AG10803 (cell line): ENCODE measurements at regions not wholly inside any gene's neighbourhood (a gene's known extent, or its start where the extent isn't known, plus 50 kb on each side); places are given as distances from the start of the nearest gene placed in this dataset.

ENCODE experiments used
- DNase-seq: peaks from one replicate; pipeline ENCODE4 v3.0.0; 2010; ENCODE audit warnings: low read depth
- H3K4me3 ChIP-seq: 2 replicates; pipeline ENCODE4 v1.5.1; 2011; ENCODE audit warnings: mild to moderate bottlenecking, low read length, control low read depth
- TF ChIP-seq, protein P1 (sequence below): conservative IDR thresholded peaks from 2 replicates; pipeline ENCODE4 v1.5.1; 2011; ENCODE audit warnings: mild to moderate bottlenecking, low read length, control low read depth, inconsistent platforms

- DNase-seq: no peak
Measured at GRCh38 chr12:34598851-34599529, 576.7 kb downstream of the ALG10 start.

GRCh38 chr12:34599530-34600513 is 577.5 kb downstream of the ALG10 start:
- TF ChIP-seq, protein P1, sequence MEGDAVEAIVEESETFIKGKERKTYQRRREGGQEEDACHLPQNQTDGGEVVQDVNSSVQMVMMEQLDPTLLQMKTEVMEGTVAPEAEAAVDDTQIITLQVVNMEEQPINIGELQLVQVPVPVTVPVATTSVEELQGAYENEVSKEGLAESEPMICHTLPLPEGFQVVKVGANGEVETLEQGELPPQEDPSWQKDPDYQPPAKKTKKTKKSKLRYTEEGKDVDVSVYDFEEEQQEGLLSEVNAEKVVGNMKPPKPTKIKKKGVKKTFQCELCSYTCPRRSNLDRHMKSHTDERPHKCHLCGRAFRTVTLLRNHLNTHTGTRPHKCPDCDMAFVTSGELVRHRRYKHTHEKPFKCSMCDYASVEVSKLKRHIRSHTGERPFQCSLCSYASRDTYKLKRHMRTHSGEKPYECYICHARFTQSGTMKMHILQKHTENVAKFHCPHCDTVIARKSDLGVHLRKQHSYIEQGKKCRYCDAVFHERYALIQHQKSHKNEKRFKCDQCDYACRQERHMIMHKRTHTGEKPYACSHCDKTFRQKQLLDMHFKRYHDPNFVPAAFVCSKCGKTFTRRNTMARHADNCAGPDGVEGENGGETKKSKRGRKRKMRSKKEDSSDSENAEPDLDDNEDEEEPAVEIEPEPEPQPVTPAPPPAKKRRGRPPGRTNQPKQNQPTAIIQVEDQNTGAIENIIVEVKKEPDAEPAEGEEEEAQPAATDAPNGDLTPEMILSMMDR: no peak
- no peak overlapping the region for H3K4me3 ChIP-seq
- DNase-seq: no peak

More at GRCh38 chr12:34598851-34599529, 576.7 kb downstream of the ALG10 start:
- TF ChIP-seq, protein P1: no peak
- no peak overlapping the region for H3K4me3 ChIP-seq

DNA sequence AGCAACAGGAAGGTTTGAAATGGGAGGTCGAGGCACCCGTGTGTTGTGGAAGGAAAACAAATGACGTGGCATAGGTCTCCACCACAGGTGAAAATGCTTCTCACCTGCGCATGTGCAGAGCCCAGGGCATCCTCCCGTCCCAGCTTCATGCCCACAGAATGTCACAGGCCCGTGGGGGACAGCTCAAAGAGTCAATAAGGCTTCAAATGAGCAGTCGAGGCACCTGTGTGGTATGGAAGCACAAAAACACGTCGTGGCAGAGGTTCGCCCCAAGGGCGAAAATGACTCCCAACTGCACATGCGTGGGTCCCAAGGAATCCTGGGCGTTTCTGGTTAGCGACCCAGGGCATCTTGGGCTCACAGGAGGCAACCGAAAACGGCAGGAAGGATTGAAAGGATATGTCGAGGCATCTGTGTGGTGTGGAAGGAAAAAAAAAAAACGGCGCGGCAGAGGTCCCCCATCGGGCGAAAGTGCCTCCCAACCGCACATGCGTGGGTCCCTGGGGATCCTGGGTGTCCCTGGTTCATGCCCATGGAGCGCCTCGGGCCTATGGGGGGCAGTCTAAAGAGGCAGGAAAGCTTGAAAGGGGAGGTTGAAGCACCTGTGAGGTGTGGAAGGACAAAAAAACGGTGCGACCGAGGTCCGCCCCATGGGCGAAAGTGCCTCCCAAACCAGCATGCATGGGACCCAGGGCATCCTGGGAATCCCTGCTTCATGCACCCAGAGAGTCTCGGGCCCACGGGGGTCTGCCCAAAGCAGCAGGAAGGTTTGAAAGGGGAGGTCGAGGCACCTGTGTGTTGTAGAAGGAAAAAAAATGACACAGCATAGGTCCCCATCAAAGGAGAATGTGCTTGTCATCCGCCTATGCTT is 578.5 kb downstream of the ALG10 start:
- TF ChIP-seq, protein P1: no peak
- H3K4me3 ChIP-seq: no peak overlapping the region
- no peak for DNase-seq

DNA sequence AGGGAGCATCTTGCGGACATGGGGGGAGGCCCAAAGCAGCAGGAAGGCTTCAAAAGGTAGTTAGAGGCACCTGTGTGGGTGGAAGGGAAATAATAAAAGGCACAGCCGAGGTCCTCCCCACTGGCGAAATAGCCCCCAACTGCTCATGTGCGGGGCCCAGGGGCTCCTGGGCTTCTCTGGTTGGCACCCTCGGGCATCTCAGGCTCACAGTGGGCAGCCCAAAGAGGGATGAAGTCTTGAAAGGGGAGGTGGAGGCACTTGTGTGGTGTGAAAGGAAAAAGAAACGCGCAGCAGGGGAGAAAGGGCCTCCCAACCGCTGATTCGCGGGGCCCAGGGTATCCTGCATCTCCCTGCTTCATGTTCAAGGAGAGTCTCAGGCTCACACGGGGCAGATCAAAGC is 579.4 kb downstream of the ALG10 start:
- no peak for DNase-seq
- TF ChIP-seq, protein P1: no peak
- H3K4me3 ChIP-seq: no peak overlapping the region

DNA sequence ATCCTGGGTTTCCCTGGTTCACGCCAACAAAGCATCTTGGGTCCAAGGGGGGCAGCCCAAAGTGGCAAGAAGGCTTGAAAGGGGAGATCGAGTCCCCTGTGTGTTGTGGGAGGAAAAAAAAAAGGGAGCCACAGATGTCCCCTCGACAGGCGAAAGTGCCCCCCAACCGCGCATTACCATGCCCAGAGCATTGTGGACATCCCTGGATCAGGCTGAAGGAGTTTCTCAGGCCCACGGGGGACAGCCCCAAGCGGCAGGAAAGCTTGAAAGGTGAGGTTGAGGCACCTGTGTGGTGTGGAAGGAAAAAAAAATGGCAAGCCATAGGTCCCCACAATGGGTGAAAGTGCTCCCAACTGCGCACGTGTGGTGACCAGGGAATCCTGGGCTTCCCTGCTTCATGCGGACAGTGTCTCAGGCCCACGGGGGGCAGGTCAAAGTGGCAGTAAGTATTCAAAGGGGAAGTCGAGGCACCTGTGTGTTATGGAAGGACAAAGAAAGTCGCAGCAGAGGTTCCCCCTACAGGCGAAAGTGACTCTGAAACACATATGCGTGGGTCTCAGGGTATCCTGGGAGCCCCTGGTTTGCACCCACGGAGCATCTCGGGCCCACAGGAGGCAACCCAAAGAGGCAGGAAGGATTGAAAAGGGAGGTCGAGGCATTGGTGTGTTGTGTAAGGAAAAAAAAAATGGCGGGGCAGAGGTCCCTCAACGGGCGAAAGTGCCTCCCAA is 580.1 kb downstream of the ALG10 start:
- DNase-seq: no peak
- H3K4me3 ChIP-seq: no peak overlapping the region
- TF ChIP-seq, protein P1: no peak

GRCh38 chr12:34603382-34604035 is 581.2 kb downstream of the ALG10 start:
- DNase-seq: no peak
- no peak overlapping the region for H3K4me3 ChIP-seq

More at GRCh38 chr12:34603382-34604035, 581.2 kb downstream of the ALG10 start:
- TF ChIP-seq, protein P1: no peak
